ENCODE measurements at regions not wholly inside any gene's neighbourhood (a gene's known extent, or its start where the extent isn't known, plus 50 kb on each side); places are given as distances from the start of the nearest gene placed in this dataset.

DNA sequence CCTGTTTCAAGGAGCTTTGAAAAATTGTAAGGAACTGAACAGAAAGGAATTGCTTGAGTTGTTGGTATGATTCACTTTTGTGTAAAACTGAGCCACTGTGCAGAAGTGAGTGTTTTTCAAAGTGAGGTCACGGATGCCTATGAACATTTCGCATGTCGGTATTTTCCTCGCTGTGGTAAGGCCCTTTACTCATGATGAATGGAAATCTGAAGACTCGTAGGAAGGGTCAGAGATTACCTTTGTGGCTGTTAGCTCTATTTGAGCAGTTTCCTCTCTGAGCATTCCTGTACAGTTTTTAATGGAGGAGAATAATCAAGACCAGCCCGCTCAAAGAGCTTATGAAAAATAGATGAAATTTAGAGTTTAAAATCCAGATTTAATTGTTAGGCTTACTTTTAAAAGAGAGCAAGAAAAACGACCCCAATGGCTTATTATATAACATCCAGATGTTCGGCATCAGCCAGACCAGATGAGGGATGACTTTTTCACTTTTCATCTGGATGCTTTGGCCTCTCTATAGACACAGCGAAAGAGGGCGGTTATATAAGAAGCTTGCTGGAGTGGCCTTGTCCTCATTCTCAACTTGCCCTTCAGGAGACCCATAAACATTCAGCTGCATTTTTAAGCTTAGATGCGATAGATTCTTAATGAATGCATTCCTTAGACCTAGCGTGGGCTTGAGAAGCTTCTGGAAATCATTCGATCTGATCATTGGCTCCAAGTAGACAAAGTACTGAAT, 99.5 kb downstream of the CD83 start:
- H3K4me2 ChIP-seq (ENCODE audit: low read length), result no peak overlapping the region
- no peak overlapping the region for H3K9ac ChIP-seq (ENCODE audit: low read length)

DNA sequence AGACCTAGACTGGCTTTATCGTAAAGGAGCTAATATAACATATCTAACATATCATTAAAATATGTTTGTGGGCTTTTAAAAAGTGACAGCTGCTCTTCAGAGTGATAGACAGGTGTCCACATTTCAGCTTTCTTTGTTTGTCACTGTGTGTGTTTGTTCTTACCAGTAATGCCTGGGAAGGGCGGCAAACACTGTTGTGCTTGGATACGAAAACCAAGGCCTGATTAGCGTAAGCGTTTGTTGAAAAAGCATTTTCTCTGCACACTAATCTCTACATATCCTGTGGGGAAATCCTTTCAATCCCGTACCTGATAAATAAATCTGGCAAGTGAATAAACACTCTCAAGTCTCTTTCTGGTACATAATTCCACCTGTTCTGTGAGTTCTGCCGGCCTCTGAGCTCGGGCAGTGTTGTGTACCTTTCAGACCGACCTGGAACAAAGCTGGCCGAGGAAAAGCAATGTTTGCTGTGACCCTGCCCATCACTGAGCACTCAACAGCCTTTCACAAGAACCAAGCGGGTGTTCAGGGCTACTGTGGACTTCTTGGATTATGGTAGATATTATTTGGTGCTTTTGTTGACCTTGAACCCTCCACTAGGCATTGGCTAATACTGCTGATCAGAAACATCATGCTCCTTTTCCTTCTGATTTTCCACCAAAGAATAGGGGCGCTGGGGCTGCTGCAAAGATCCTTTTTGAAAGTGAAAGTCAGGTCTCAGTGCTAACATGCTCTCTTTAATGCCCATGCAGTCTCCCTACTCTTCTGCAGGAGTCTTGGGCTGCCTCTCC, 100.4 kb downstream of the CD83 start:
- Histone ChIP-seq H4K20me1 (ENCODE audit: insufficient read depth) (no peaks in the 10 kb centered on the region), H3K27me3 (ENCODE audit: insufficient read depth, low read depth, low read length) (no peaks in the 10 kb centered on the region), H3K4me3 (ENCODE audit: low read length) (no peak overlapping the region), H3K27ac (ENCODE audit: low read length) (no peak overlapping the region), H3K4me2 (ENCODE audit: low read length) (no peak overlapping the region), H3K79me2 (replicated peaks; ENCODE audit: insufficient read depth, low read length) (no peaks in the 10 kb centered on the region), H3F3A (ENCODE audit: insufficient read depth, low read length, poor library complexity, severe bottlenecking) (no peaks in the 10 kb centered on the region), H3K9ac (ENCODE audit: low read length) (no peak overlapping the region), H2AFZ (ENCODE audit: low read depth, low read length) (no peak overlapping the region), H3K9me3 (ENCODE audit: low read length) (no peaks in the 10 kb centered on the region), H3K9me2 (ENCODE audit: insufficient read depth, low read length) (no peaks in the 10 kb centered on the region), H3K36me3 (ENCODE audit: insufficient read depth, low read length) (no peaks in the 10 kb centered on the region)
- TF ChIP-seq MXI1 (conservative IDR thresholded peaks at IDR 0.05; ENCODE audit: poor library complexity, severe bottlenecking) (no peak), POLR2AphosphoS5 (IDR thresholded peaks at IDR 0.05) (no peak), EZH2 (IDR thresholded peaks at IDR 0.05; ENCODE audit: borderline replicate concordance, insufficient read depth, low read length, poor library complexity, severe bottlenecking) (no peak), EP300 (conservative IDR thresholded peaks at IDR 0.05; ENCODE audit: poor library complexity, severe bottlenecking) (no peak), SMC3 (conservative IDR thresholded peaks at IDR 0.05; ENCODE audit: poor library complexity) (no peak), TAF1 (IDR thresholded peaks at IDR 0.05; ENCODE audit: low read depth) (no peak)
- TF ChIP-seq, protein P1, sequence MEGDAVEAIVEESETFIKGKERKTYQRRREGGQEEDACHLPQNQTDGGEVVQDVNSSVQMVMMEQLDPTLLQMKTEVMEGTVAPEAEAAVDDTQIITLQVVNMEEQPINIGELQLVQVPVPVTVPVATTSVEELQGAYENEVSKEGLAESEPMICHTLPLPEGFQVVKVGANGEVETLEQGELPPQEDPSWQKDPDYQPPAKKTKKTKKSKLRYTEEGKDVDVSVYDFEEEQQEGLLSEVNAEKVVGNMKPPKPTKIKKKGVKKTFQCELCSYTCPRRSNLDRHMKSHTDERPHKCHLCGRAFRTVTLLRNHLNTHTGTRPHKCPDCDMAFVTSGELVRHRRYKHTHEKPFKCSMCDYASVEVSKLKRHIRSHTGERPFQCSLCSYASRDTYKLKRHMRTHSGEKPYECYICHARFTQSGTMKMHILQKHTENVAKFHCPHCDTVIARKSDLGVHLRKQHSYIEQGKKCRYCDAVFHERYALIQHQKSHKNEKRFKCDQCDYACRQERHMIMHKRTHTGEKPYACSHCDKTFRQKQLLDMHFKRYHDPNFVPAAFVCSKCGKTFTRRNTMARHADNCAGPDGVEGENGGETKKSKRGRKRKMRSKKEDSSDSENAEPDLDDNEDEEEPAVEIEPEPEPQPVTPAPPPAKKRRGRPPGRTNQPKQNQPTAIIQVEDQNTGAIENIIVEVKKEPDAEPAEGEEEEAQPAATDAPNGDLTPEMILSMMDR (IDR thresholded peaks at IDR 0.05; ENCODE audit: poor library complexity, severe bottlenecking), result no peak
- TF ChIP-seq, protein P2, sequence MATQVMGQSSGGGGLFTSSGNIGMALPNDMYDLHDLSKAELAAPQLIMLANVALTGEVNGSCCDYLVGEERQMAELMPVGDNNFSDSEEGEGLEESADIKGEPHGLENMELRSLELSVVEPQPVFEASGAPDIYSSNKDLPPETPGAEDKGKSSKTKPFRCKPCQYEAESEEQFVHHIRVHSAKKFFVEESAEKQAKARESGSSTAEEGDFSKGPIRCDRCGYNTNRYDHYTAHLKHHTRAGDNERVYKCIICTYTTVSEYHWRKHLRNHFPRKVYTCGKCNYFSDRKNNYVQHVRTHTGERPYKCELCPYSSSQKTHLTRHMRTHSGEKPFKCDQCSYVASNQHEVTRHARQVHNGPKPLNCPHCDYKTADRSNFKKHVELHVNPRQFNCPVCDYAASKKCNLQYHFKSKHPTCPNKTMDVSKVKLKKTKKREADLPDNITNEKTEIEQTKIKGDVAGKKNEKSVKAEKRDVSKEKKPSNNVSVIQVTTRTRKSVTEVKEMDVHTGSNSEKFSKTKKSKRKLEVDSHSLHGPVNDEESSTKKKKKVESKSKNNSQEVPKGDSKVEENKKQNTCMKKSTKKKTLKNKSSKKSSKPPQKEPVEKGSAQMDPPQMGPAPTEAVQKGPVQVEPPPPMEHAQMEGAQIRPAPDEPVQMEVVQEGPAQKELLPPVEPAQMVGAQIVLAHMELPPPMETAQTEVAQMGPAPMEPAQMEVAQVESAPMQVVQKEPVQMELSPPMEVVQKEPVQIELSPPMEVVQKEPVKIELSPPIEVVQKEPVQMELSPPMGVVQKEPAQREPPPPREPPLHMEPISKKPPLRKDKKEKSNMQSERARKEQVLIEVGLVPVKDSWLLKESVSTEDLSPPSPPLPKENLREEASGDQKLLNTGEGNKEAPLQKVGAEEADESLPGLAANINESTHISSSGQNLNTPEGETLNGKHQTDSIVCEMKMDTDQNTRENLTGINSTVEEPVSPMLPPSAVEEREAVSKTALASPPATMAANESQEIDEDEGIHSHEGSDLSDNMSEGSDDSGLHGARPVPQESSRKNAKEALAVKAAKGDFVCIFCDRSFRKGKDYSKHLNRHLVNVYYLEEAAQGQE (IDR thresholded peaks at IDR 0.05; ENCODE audit: borderline replicate concordance), result no peak

More for the DNA sequence above, 99.5 kb downstream of the CD83 start:
- Histone ChIP-seq H4K20me1 (ENCODE audit: insufficient read depth) (no peaks in the 10 kb centered on the region), H3F3A (ENCODE audit: insufficient read depth, low read length, poor library complexity, severe bottlenecking) (no peaks in the 10 kb centered on the region), H2AFZ (ENCODE audit: low read depth, low read length) (no peak overlapping the region), H3K4me3 (ENCODE audit: low read length) (no peak overlapping the region), H3K9me2 (ENCODE audit: insufficient read depth, low read length) (no peaks in the 10 kb centered on the region), H3K9me3 (ENCODE audit: low read length) (no peaks in the 10 kb centered on the region), H3K27ac (ENCODE audit: low read length) (no peak overlapping the region), H3K27me3 (ENCODE audit: insufficient read depth, low read depth, low read length) (no peaks in the 10 kb centered on the region), H3K36me3 (ENCODE audit: insufficient read depth, low read length) (no peaks in the 10 kb centered on the region), H3K79me2 (replicated peaks; ENCODE audit: insufficient read depth, low read length) (no peaks in the 10 kb centered on the region)
- TF ChIP-seq POLR2AphosphoS5 (IDR thresholded peaks at IDR 0.05) (no peak), EP300 (conservative IDR thresholded peaks at IDR 0.05; ENCODE audit: poor library complexity, severe bottlenecking) (no peak), EZH2 (IDR thresholded peaks at IDR 0.05; ENCODE audit: borderline replicate concordance, insufficient read depth, low read length, poor library complexity, severe bottlenecking) (no peak), TAF1 (IDR thresholded peaks at IDR 0.05; ENCODE audit: low read depth) (no peak), MXI1 (conservative IDR thresholded peaks at IDR 0.05; ENCODE audit: poor library complexity, severe bottlenecking) (no peak), RAD21 (conservative IDR thresholded peaks at IDR 0.05) (no peak), SMC3 (conservative IDR thresholded peaks at IDR 0.05; ENCODE audit: poor library complexity) (no peak)
- TF ChIP-seq, protein P1 (IDR thresholded peaks at IDR 0.05; ENCODE audit: poor library complexity, severe bottlenecking), result no peak
- TF ChIP-seq, protein P2 (IDR thresholded peaks at IDR 0.05; ENCODE audit: borderline replicate concordance), result no peak
